DND-41 (cell line): ENCODE measurements at regions not wholly inside any gene's neighbourhood (a gene's known extent, or its start where the extent isn't known, plus 50 kb on each side); places are given as distances from the start of the nearest gene placed in this dataset.

ENCODE experiments used
- ATAC-seq: fragments of 200-7000 bp; cut with Tn5 transposase; 3 replicates; pipeline ENCODE4 v1.9.1; 2021; ENCODE audit warnings: low read depth; ENCODE audit not compliant: insufficient read depth
- DNase-seq: peaks from one replicate; pipeline ENCODE4 v3.0.0-alpha.2; 2020
- H2AFZ ChIP-seq: 2 replicates; pipeline ENCODE4 v1.6.0; 2012; ENCODE audit warnings: low read depth, low read length
- H3K27ac ChIP-seq: 2 replicates; pipeline ENCODE4 v1.5.1; 2012; ENCODE audit warnings: low read length, inconsistent platforms
- H3K27me3 ChIP-seq: fragments of 200-600 bp; sonication (generic); 2 replicates; pipeline ENCODE4 v1.6.0; 2012; ENCODE audit warnings: low read length, mild to moderate bottlenecking, inconsistent platforms; ENCODE audit not compliant: insufficient read depth, poor library complexity
- H3K36me3 ChIP-seq: 2 replicates; pipeline ENCODE4 v1.5.1; 2012; ENCODE audit warnings: low read length, inconsistent platforms; ENCODE audit not compliant: insufficient read depth
- H3K4me1 ChIP-seq: 2 replicates; pipeline ENCODE4 v1.5.1; 2012; ENCODE audit warnings: mild to moderate bottlenecking, low read length; ENCODE audit not compliant: insufficient read depth
- H3K4me2 ChIP-seq: 2 replicates; pipeline ENCODE4 v1.6.0; 2012; ENCODE audit warnings: mild to moderate bottlenecking, moderate library complexity, low read length, inconsistent platforms; ENCODE audit not compliant: insufficient read depth
- H3K4me3 ChIP-seq, 2 experiments: fragments of 200-600 bp in 1 of 2; shearing (Covaris generic) in 1 of 2; 2 replicates each; pipeline ENCODE4 v1.5.1; 2012 to 2016; ENCODE audit warnings: inconsistent platforms in 2 of 2, low read length in 2 of 2, mild to moderate bottlenecking in 2 of 2, low read depth in 1 of 2, moderate library complexity in 1 of 2
- H3K79me2 ChIP-seq: 2 replicates; pipeline ENCODE4 v1.6.0; 2012; ENCODE audit warnings: low read length, inconsistent platforms; ENCODE audit not compliant: insufficient read depth
- H3K9ac ChIP-seq: 2 replicates; pipeline ENCODE4 v1.6.0; 2012; ENCODE audit warnings: low read depth, mild to moderate bottlenecking, inconsistent platforms, low read length, moderate library complexity
- H3K9me3 ChIP-seq: 2 replicates; pipeline ENCODE4 v1.5.1; 2012; ENCODE audit warnings: low read length, moderate library complexity, mild to moderate bottlenecking, inconsistent platforms; ENCODE audit not compliant: insufficient read depth, severe bottlenecking
- H4K20me1 ChIP-seq: 2 replicates; pipeline ENCODE4 v1.6.0; 2012; ENCODE audit warnings: low read length; ENCODE audit not compliant: insufficient read depth
- CTCF ChIP-seq: IDR thresholded peaks from 2 replicates; pipeline ENCODE4 v1.5.1; 2012; ENCODE audit warnings: borderline replicate concordance, low read length, moderate library complexity, mild to moderate bottlenecking; ENCODE audit not compliant: poor library complexity, severe bottlenecking; ENCODE audit errors: extremely low read depth
- EZH2 ChIP-seq: IDR thresholded peaks from 3 replicates; pipeline ENCODE4 v1.6.1; 2012; ENCODE audit warnings: borderline replicate concordance, low read depth, mild to moderate bottlenecking, moderate library complexity, low read length, inconsistent platforms; ENCODE audit not compliant: severe bottlenecking

GRCh38 chr1:234913771-234914170 is 214.9 kb downstream of the TOMM20 start:
- Histone ChIP-seq H3K27ac (no peak overlapping the region), H3K36me3 (no peaks in the 10 kb centered on the region), H3K9ac (no peak overlapping the region), H3K4me2 (no peak overlapping the region), H3K9me3 (no peaks in the 10 kb centered on the region), H3K79me2 (no peaks in the 10 kb centered on the region), H3K4me3 (no peak overlapping the region), H4K20me1 (no peaks in the 10 kb centered on the region), H2AFZ (no peak overlapping the region), H3K27me3 (no peaks in the 10 kb centered on the region), H3K4me1 (no peaks in the 10 kb centered on the region)
- DNase-seq, result no peak
- TF ChIP-seq CTCF, result no peak
- no peak for TF ChIP-seq EZH2
- no peak for ATAC-seq

DNA sequence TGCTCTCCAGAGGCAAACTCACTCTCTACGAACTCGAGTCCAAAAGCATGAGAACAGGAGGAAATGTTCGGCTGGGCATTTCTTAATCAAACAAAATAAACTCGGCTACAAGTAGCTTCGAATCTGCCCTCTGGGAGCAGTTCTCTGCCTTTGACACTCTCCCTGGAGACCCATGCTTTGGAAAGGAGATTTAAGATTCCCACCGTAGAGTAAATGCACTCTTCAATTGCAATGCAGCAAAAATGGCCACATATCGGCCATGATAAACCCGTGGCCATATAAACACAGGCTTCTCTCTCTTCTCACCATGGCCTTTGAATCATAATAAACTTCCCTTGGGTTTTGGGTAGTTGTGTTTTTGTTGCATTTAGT is 215.4 kb downstream of the TOMM20 start:
- Histone ChIP-seq H3K4me2 (no peak overlapping the region), H2AFZ (no peak overlapping the region), H3K79me2 (no peaks in the 10 kb centered on the region), H3K36me3 (no peaks in the 10 kb centered on the region), H3K27me3 (no peaks in the 10 kb centered on the region), H3K9ac (no peak overlapping the region), H3K4me3 (no peak overlapping the region), H4K20me1 (no peaks in the 10 kb centered on the region), H3K4me1 (no peaks in the 10 kb centered on the region), H3K9me3 (no peaks in the 10 kb centered on the region), H3K27ac (no peak overlapping the region)
- TF ChIP-seq CTCF (no peak), EZH2 (no peak)
- DNase-seq (no peak), ATAC-seq (no peak)

DNA sequence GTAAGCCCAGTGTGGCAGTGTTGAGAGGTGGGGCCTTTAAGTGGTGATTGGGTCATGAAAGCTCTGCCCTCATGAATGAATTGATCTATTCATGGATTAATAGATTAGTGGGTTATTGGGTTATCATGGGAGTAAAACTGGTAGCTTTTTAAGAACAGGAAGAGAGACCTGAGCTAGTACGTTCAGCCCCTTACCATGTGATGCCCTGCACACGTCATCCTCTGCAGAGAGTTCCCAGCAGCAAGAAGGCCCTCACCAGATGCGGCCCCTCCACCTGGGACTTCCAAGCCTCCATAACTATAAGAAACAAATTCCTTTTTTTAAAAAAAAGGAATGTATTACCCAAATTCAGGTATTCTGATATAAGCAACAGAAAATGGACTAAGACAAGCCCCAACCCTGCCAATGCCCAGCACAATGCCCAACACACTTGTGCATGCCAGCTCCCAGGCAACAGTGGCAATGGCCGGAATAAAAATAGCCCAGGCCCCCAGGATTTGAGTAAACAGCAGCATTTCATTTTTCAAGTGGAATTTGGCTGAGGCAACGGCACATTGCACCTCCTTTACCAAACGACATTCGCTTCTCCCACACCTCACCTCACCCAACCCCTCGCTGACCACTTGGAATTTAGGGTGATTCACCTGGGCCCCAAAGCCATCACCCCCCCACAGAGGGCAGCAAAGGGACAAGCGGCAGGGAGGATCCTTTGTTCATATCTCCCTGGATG is 215.9 kb downstream of the TOMM20 start:
- DNase-seq (no peak), ATAC-seq (no peak)
- H3K9ac ChIP-seq, result no peak overlapping the region
- no peaks in the 10 kb centered on the region for H3K79me2 ChIP-seq
- no peak overlapping the region for H2AFZ ChIP-seq
- H3K4me1 ChIP-seq, result no peaks in the 10 kb centered on the region
- H3K27ac ChIP-seq, result no peak overlapping the region
- H3K9me3 ChIP-seq, result no peaks in the 10 kb centered on the region
- TF ChIP-seq CTCF (no peak), EZH2 (no peak)
- no peaks in the 10 kb centered on the region for H3K27me3 ChIP-seq
- H3K36me3 ChIP-seq, result no peaks in the 10 kb centered on the region
- H3K4me3 ChIP-seq, result no peak overlapping the region
- H3K4me2 ChIP-seq, result no peak overlapping the region
- H4K20me1 ChIP-seq, result no peaks in the 10 kb centered on the region

GRCh38 chr1:234911787-234912186 is 216.8 kb downstream of the TOMM20 start:
- H3K4me1 ChIP-seq, result no peaks in the 10 kb centered on the region
- no peak for DNase-seq
- H2AFZ ChIP-seq, result no peak overlapping the region

More at GRCh38 chr1:234911787-234912186, 216.8 kb downstream of the TOMM20 start:
- no peak overlapping the region for H3K27ac ChIP-seq
- no peaks in the 10 kb centered on the region for H3K27me3 ChIP-seq
- H3K4me2 ChIP-seq, result no peak overlapping the region
- H3K79me2 ChIP-seq, result no peaks in the 10 kb centered on the region
- H3K36me3 ChIP-seq, result no peaks in the 10 kb centered on the region
- H3K9me3 ChIP-seq, result no peaks in the 10 kb centered on the region
- TF ChIP-seq EZH2 (no peak), CTCF (no peak)
- no peak overlapping the region for H3K4me3 ChIP-seq
- H4K20me1 ChIP-seq, result no peaks in the 10 kb centered on the region
- H3K9ac ChIP-seq, result no peak overlapping the region
- ATAC-seq, result peak; percentile 62; the same call in 2 of the 3 replicates
